ENCODE measurements at regions not wholly inside any gene's neighbourhood (a gene's known extent, or its start where the extent isn't known, plus 50 kb on each side); places are given as distances from the start of the nearest gene placed in this dataset.

DNA sequence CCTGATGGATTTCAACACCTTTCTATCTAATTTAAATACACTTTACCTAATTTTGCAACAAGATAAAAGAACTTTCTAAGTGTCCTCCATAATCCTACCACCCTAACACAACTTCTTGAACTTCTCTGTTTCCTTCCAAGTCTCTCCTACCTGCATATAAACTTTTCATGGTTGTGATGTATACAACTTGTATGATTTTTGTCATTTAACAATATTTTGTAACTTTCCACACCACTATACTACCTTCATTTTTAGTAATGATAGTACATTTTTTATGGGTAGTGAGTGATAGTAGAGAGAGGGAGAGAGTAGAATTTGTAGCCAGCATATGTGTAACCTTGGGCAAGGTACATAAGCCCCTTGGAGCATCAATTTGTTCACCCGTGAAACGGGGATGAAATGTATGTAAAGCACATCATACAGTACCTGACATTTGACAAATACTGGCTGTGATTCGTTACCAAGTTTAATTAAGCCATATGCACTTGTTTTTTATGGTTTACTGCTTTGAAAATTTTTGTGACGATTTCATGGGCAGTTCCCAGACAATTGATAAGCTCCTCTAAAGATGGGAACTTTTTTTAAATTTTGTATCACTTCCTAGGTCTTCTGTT is 177.8 kb upstream of the SLC38A2 start:
- TF ChIP-seq, protein P1, sequence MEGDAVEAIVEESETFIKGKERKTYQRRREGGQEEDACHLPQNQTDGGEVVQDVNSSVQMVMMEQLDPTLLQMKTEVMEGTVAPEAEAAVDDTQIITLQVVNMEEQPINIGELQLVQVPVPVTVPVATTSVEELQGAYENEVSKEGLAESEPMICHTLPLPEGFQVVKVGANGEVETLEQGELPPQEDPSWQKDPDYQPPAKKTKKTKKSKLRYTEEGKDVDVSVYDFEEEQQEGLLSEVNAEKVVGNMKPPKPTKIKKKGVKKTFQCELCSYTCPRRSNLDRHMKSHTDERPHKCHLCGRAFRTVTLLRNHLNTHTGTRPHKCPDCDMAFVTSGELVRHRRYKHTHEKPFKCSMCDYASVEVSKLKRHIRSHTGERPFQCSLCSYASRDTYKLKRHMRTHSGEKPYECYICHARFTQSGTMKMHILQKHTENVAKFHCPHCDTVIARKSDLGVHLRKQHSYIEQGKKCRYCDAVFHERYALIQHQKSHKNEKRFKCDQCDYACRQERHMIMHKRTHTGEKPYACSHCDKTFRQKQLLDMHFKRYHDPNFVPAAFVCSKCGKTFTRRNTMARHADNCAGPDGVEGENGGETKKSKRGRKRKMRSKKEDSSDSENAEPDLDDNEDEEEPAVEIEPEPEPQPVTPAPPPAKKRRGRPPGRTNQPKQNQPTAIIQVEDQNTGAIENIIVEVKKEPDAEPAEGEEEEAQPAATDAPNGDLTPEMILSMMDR (conservative IDR thresholded peaks at IDR 0.05 in 1 of 2, IDR thresholded peaks at IDR 0.05 in 1 of 2; ENCODE audit: low read depth in 1 of 2, low read length in 2 of 2) = no peak
- TF ChIP-seq EZH2 (IDR thresholded peaks at IDR 0.05; ENCODE audit: low read length, missing control alignments) = no peak
